DOHH2 (cell line): ENCODE measurements at regions not wholly inside any gene's neighbourhood (a gene's known extent, or its start where the extent isn't known, plus 50 kb on each side); places are given as distances from the start of the nearest gene placed in this dataset.

Experiments
- H3F3A ChIP-seq: fragments of 200-600 bp; sonication (generic), shearing (Covaris generic); 2 replicates; pipeline ENCODE4 v1.6.0; 2016; ENCODE audit warnings: antibody characterized with exemption, mild to moderate bottlenecking; ENCODE audit not compliant: control insufficient read depth, insufficient read depth
- H3K27ac ChIP-seq: fragments of 200-600 bp; sonication (generic); 2 replicates; pipeline ENCODE4 v1.5.1; 2014; ENCODE audit warnings: low read depth, mild to moderate bottlenecking, low read length, moderate library complexity
- H3K27me3 ChIP-seq: fragments of 200-600 bp; sonication (generic); 2 replicates; pipeline ENCODE4 v1.6.1; 2014; ENCODE audit warnings: mild to moderate bottlenecking, low read length, mixed read lengths; ENCODE audit not compliant: control insufficient read depth
- H3K36me3 ChIP-seq: fragments of 200-600 bp; sonication (generic); 2 replicates; pipeline ENCODE4 v1.6.1; 2014; ENCODE audit warnings: mild to moderate bottlenecking, low read length, moderate library complexity, mixed read lengths; ENCODE audit not compliant: control insufficient read depth
- H3K4me1 ChIP-seq: fragments of 200-600 bp; sonication (generic); 2 replicates; pipeline ENCODE4 v1.6.1; 2014; ENCODE audit warnings: mild to moderate bottlenecking, low read length, mixed read lengths; ENCODE audit not compliant: control insufficient read depth
- H3K4me2 ChIP-seq: fragments of 200-600 bp; sonication (generic); 2 replicates; pipeline ENCODE4 v1.6.0; 2014; ENCODE audit warnings: mild to moderate bottlenecking, low read length, moderate library complexity
- H3K4me3 ChIP-seq: fragments of 200-600 bp; sonication (generic); 2 replicates; pipeline ENCODE4 v1.5.1; 2014; ENCODE audit warnings: mild to moderate bottlenecking, low read length, mixed read lengths
- H3K79me2 ChIP-seq: fragments of 200-600 bp; sonication (generic); 2 replicates; pipeline ENCODE4 v1.6.1; 2014; ENCODE audit warnings: mild to moderate bottlenecking, low read length, mixed read lengths; ENCODE audit not compliant: control insufficient read depth
- H3K9me2 ChIP-seq: fragments of 200-600 bp; sonication (generic); replicated peaks from 2 replicates; pipeline ENCODE4 v1.6.1; 2014; ENCODE audit warnings: mild to moderate bottlenecking, low read length, mixed read lengths; ENCODE audit not compliant: control insufficient read depth
- H3K9me3 ChIP-seq: fragments of 200-600 bp; sonication (generic); 2 replicates; pipeline ENCODE4 v1.6.1; 2014; ENCODE audit warnings: antibody characterized with exemption, low read length, mixed read lengths; ENCODE audit not compliant: control insufficient read depth, insufficient read depth
- H4K20me1 ChIP-seq: fragments of 200-600 bp; sonication (generic); 2 replicates; pipeline ENCODE4 v1.6.0; 2014; ENCODE audit warnings: low read depth, mild to moderate bottlenecking, antibody characterized with exemption, low read length, moderate library complexity; ENCODE audit not compliant: control insufficient read depth, insufficient read depth
- EZH2phosphoT487 ChIP-seq: fragments of 200-600 bp; sonication (generic); IDR thresholded peaks from 2 replicates; pipeline ENCODE4 v1.6.1; 2017; ENCODE audit warnings: borderline replicate concordance, mild to moderate bottlenecking, antibody characterized with exemption, low read length, moderate library complexity, mixed read lengths
- TF ChIP-seq, protein P1 (sequence below): fragments of 200-600 bp; sonication (generic); IDR thresholded peaks from one replicate; pipeline ENCODE4 v1.5.1; 2014; ENCODE audit warnings: antibody characterized with exemption, mild to moderate bottlenecking, low read depth, low read length; ENCODE audit not compliant: poor library complexity, severe bottlenecking

DNA sequence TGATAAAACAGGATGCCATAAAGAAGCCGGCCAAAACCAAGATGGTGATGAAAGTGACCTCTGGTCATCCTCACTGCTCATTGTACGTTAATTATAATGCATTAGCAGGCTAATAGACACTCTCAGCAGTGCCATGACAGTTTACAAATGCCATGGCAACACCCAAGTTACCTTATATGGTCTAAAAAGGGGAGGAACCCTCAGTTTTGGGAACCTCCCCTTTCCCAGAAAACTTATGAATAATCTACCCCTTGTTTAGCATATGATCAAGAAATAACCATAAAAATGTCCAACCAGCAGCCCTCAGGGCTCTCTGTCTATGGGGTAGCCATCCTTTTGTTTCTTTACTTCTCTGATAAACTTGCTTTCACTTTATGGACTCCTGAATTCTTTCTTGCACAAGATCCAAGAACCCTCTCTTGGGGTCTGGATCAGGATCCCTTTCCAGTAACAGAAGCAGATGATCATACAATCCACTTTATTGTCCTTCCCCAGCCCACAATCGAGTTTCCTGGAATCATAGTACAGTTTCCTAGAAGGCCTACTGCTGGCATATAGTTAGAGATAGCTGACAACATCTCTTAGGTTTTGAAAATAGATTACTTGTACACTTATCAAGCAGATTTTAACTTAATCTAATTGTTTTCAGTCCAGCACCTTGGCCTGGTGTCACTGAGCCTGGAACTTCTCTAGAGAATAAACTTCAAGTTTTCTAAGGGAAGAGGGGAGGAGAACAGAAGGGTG, 266.7 kb upstream of the HMGA2 start:
- no peaks in the 10 kb centered on the region for H3F3A ChIP-seq
- no peaks in the 10 kb centered on the region for H3K79me2 ChIP-seq
- no peaks in the 10 kb centered on the region for H3K9me2 ChIP-seq
- H3K9me3 ChIP-seq, result no peaks in the 10 kb centered on the region
- no peak overlapping the region for H3K27ac ChIP-seq
- no peaks in the 10 kb centered on the region for H3K4me1 ChIP-seq
- H3K36me3 ChIP-seq, result no peaks in the 10 kb centered on the region
- peaks cover 2% of the 10 kb centered on the region; the same call in 1 of the 2 replicates for H3K27me3 ChIP-seq
- no peak overlapping the region for H3K4me3 ChIP-seq
- H3K4me2 ChIP-seq, result no peak overlapping the region
- no peaks in the 10 kb centered on the region for H4K20me1 ChIP-seq
- no peak for TF ChIP-seq EZH2phosphoT487
- TF ChIP-seq, protein P1, sequence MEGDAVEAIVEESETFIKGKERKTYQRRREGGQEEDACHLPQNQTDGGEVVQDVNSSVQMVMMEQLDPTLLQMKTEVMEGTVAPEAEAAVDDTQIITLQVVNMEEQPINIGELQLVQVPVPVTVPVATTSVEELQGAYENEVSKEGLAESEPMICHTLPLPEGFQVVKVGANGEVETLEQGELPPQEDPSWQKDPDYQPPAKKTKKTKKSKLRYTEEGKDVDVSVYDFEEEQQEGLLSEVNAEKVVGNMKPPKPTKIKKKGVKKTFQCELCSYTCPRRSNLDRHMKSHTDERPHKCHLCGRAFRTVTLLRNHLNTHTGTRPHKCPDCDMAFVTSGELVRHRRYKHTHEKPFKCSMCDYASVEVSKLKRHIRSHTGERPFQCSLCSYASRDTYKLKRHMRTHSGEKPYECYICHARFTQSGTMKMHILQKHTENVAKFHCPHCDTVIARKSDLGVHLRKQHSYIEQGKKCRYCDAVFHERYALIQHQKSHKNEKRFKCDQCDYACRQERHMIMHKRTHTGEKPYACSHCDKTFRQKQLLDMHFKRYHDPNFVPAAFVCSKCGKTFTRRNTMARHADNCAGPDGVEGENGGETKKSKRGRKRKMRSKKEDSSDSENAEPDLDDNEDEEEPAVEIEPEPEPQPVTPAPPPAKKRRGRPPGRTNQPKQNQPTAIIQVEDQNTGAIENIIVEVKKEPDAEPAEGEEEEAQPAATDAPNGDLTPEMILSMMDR, result no peak

DNA sequence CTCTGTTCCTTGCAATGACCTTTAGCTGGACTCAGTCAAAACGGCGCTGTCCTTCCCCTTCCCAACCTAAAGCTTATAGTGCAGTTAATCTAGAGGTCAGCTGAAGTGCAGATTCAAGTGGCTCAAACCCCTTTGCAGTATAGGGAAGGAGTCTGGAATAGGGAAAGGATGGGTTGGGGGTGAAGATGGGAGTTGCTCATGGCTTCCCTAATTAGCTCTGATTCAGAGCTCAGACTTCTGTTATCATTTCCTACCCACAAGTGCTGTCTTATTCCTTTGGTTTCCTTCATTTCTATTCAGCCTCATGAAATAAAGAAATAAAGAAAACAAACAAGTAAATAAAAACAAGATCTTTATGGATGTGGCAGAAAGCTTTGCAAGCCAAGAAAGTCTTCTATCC, 264.0 kb upstream of the HMGA2 start:
- no peaks in the 10 kb centered on the region for H3K36me3 ChIP-seq
- TF ChIP-seq EZH2phosphoT487, result no peak
- TF ChIP-seq, protein P1, result no peak
- H3F3A ChIP-seq, result no peaks in the 10 kb centered on the region
- H4K20me1 ChIP-seq, result no peaks in the 10 kb centered on the region
- peaks cover 2% of the 10 kb centered on the region; the same call in 1 of the 2 replicates for H3K27me3 ChIP-seq
- no peaks in the 10 kb centered on the region for H3K9me2 ChIP-seq
- no peak overlapping the region for H3K27ac ChIP-seq
- H3K4me2 ChIP-seq, result no peak overlapping the region
- no peak overlapping the region for H3K4me3 ChIP-seq
- no peaks in the 10 kb centered on the region for H3K9me3 ChIP-seq
- H3K79me2 ChIP-seq, result no peaks in the 10 kb centered on the region
- H3K4me1 ChIP-seq, result no peaks in the 10 kb centered on the region

DNA sequence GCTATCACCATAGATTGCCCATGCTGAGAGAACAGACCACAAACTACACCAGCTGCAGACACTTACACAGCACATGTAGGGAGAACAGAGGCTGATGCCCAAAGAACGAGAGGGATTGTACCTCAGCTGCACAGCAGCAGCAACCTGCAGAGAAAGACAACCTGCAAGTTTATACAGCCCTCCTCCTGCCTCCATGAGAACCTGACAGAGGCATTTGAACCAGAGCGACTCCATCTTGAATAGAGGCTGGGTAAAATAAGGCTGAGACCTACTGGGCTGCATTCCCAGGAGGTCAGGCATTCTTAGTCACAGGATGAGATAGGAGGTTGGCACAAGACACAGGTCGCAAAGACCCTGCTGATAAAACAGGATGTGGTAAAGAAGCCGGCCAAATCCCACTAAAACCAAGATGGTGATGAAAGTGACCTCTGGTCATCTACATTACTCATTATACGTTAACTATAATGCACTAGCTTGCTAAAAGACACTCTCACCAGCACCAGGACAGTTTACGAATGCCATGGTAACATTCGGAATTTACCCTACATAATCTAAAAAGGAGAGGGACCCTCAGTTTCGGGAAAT, 262.4 kb upstream of the HMGA2 start:
- H3K4me2 ChIP-seq, result no peak overlapping the region
- no peaks in the 10 kb centered on the region for H3F3A ChIP-seq

More for the DNA sequence above, 262.4 kb upstream of the HMGA2 start:
- Histone ChIP-seq H3K4me3 (no peak overlapping the region), H3K27ac (no peak overlapping the region), H4K20me1 (no peaks in the 10 kb centered on the region), H3K27me3 (peaks cover 2% of the 10 kb centered on the region; the same call in 1 of the 2 replicates), H3K4me1 (no peaks in the 10 kb centered on the region), H3K79me2 (no peaks in the 10 kb centered on the region), H3K9me3 (no peaks in the 10 kb centered on the region), H3K9me2 (no peaks in the 10 kb centered on the region), H3K36me3 (no peaks in the 10 kb centered on the region)
- TF ChIP-seq, protein P1, result no peak
- no peak for TF ChIP-seq EZH2phosphoT487
